Lower leg skin (tissue), 4 donors: ENCODE measurements at regions not wholly inside any gene's neighbourhood (a gene's known extent, or its start where the extent isn't known, plus 50 kb on each side); places are given as distances from the start of the nearest gene placed in this dataset.

Source experiments
- DNase-seq, 2 donors: peaks; one replicate each; pipeline ENCODE4 v3.0.0-alpha.2; 2019; ENCODE audit warnings: low spot score in 2 of 2
- H3K4me3 ChIP-seq: fragments of 200-600 bp; sonication (generic); 2 replicates; pipeline ENCODE4 v1.5.1; 2017; ENCODE audit warnings: mild to moderate bottlenecking, low read depth; ENCODE audit not compliant: poor library complexity, severe bottlenecking
- POLR2A ChIP-seq, 2 donors: fragments of 450-650 bp; IDR thresholded peaks; one replicate each; pipeline ENCODE4 v1.6.1; 2016 to 2017; ENCODE audit warnings: antibody characterized with exemption in 2 of 2, mild to moderate bottlenecking in 1 of 2, moderate library complexity in 1 of 2
- WGBS, 2 donors: methylation state at CpG; one replicate each; pipeline ENCODE4 v1.1.5; 2018; 5-methylcytosine and 5-hydroxymethylcytosine counted together
- intact Hi-C: fragments of 100-400 bp; cut with DNase I; formaldehyde crosslinking; loops from one replicate; pipeline ENCODE4 v1.15.0; 2023; ENCODE audit warnings: low total_unique reads
- TF ChIP-seq, protein P1 (sequence below), 3 donors: fragments of 450-650 bp; IDR thresholded peaks; one replicate each; pipeline ENCODE4 v1.5.1; 2016; ENCODE audit warnings: antibody characterized with exemption in 3 of 3, mild to moderate bottlenecking in 3 of 3, moderate library complexity in 2 of 3

DNA sequence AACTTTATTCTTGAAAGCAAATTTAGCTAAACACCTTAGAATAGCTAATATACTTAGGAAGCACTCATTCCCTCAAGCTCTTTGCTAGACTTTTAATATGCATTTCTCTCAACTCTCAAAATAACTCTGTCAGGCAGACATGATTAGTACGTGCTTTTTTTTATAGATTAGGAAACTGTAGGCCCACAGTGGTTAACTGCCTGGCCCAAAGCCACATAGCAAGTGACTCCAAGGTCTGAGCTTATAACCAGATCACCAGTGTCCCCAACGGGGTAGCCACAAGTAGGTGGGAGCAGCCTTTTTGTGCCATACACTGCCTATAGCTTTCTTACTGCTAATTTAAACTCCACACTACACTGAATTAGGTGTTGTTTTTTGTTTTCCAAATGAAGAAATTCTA, 576.8 kb downstream of the METTL4 start:
- no peak for TF ChIP-seq POLR2A (IDR thresholded peaks at IDR 0.05)
- TF ChIP-seq, protein P1, sequence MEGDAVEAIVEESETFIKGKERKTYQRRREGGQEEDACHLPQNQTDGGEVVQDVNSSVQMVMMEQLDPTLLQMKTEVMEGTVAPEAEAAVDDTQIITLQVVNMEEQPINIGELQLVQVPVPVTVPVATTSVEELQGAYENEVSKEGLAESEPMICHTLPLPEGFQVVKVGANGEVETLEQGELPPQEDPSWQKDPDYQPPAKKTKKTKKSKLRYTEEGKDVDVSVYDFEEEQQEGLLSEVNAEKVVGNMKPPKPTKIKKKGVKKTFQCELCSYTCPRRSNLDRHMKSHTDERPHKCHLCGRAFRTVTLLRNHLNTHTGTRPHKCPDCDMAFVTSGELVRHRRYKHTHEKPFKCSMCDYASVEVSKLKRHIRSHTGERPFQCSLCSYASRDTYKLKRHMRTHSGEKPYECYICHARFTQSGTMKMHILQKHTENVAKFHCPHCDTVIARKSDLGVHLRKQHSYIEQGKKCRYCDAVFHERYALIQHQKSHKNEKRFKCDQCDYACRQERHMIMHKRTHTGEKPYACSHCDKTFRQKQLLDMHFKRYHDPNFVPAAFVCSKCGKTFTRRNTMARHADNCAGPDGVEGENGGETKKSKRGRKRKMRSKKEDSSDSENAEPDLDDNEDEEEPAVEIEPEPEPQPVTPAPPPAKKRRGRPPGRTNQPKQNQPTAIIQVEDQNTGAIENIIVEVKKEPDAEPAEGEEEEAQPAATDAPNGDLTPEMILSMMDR (IDR thresholded peaks at IDR 0.05), result no peak
- intact Hi-C loops, result no loop called here
- H3K4me3 ChIP-seq, result no peak overlapping the region
- WGBS, 2 donors, result 37 to 49% methylated on average over 2 of the region's 2 CpGs
- no peak for DNase-seq

DNA sequence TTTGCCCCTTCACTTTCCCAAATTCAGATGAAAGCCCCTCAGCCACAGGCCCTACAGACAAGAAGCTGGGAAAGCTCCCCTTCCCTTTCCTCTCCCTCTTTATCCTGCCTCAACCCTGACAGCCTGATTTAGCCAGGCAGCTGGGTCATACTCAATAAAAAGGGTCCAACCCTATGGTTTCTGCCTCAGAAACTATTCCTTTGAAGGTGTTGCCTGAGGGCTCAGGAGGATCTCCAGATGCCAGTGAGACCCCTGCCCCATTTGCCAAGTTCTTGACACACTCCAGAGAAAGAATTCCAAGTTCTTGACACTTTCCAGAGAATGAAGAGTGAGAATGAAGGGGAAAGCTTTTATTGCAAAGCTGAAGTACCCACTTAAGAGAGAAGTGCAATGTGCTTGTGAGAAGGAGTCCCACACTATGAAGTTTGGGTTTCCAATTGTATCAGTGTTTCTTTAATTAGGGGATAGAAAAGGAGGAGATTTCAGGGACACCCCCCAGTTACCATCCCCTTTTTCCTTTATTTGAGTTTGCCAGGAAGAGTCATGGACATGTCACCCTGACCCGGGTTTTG, 576.2 kb downstream of the METTL4 start:
- no peak overlapping the region for H3K4me3 ChIP-seq
- WGBS, 2 donors, result 72 to 84% methylated on average over 1 of the region's 1 CpG
- DNase-seq, result no peak
- intact Hi-C loops, result no loop called here
- TF ChIP-seq, protein P1 (IDR thresholded peaks at IDR 0.05), result no peak
- no peak for TF ChIP-seq POLR2A (IDR thresholded peaks at IDR 0.05)

DNA sequence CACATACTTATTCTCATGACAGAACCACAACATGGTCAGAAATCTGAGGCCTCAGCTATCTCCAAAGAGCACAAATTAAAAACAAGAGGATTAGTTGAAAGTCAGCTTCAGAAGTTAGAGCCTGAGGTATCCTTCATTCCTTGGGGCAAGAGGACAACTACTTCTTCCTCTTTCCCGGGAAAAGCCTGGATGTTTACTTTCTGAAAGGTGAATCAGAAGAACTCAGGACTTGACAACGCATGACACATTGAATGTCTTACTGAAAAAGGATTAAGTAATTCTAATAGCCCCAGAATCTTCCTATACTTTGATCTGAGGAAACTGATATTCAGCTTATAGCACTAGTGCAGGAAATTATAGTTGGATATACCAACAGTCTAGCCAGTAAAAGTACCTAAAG, 573.2 kb downstream of the METTL4 start:
- 74 to 78% methylated on average over 2 of the region's 2 CpGs for WGBS, 2 donors
- TF ChIP-seq, protein P1 (IDR thresholded peaks at IDR 0.05), result no peak
- no peak for TF ChIP-seq POLR2A (IDR thresholded peaks at IDR 0.05)
- no peak for DNase-seq
- H3K4me3 ChIP-seq, result no peak overlapping the region
- intact Hi-C loops, result no loop called here

DNA sequence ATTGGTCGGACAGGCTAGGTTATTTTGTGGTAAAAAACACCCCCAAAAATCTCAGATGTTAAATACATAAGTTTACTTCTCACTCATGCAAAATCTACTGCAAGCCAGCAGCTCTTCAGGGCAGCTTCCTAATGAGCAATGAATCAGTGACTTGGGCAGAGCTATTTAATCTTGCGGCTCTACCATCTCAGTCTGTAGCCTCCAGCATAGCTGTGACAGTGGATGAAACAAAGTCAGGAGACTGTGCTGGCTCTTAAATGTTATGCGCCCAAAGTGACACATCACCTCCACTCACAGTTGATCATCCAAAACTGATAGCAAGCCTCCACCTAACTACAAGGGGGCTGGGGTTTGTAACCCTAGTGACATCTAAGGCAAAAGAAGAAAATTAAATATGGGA, 571.9 kb downstream of the METTL4 start:
- H3K4me3 ChIP-seq, result no peak overlapping the region
- TF ChIP-seq, protein P1 (IDR thresholded peaks at IDR 0.05), result no peak
- no peak for TF ChIP-seq POLR2A (IDR thresholded peaks at IDR 0.05)
- whole genome bisulfite sequencing, 2 donors, result 87 to 88% methylated on average over 3 of the region's 3 CpGs
- no peak for DNase-seq
- intact Hi-C loops, result no loop called here

DNA sequence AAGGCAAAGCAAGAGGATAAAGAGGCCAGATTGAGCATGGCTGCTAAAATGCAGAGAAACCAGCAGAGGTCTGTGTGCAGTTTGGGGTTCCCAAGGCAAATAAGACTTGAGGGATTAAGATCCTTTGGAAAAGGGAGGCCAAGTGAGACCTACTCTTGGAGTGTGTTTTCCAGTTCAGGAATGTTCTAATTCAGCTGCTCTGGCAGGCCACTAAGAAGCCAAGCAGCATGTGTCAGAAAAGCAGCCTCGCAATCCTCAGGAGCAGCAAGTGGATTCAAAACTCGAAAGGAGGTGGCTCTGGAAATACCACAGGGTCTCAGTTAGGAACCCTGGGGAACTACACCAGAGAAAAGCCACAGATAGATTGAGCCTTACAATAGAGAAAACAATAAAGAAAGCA, 569.2 kb downstream of the METTL4 start:
- H3K4me3 ChIP-seq, result no peak overlapping the region
- intact Hi-C loops, result no loop called here
- TF ChIP-seq, protein P1 (IDR thresholded peaks at IDR 0.05), result no peak
- no peak for TF ChIP-seq POLR2A (IDR thresholded peaks at IDR 0.05)
- WGBS, 2 donors, result 58 to 59% methylated on average over 2 of the region's 2 CpGs
- DNase-seq, result no peak

DNA sequence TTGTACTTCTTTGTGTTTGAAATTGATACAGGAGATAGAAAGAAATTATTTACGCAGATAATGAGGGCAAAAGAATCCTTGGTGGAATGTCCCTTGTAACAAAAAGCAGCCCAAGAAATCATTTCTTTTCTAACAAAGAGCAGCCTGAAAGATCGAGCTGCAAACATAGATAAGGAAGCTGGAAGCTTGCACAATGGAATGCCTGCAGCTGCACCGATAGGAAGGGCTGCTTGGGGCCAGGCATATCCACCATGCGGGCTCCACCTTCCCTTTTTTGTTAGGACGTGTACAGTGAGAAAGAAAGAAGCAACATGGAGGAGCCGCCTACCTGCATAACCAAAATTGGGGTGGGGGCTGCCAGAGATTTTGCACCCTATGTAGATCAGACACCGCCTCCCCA, 568.7 kb downstream of the METTL4 start:
- TF ChIP-seq POLR2A (IDR thresholded peaks at IDR 0.05), result no peak
- TF ChIP-seq, protein P1 (IDR thresholded peaks at IDR 0.05), result no peak
- DNase-seq, result no peak
- intact Hi-C loops, result no loop called here
- H3K4me3 ChIP-seq, result no peak overlapping the region
- 59 to 62% methylated on average over 7 of the region's 7 CpGs for WGBS, 2 donors
